ENCODE measurements at regions not wholly inside any gene's neighbourhood (a gene's known extent, or its start where the extent isn't known, plus 50 kb on each side); places are given as distances from the start of the nearest gene placed in this dataset.

DNA sequence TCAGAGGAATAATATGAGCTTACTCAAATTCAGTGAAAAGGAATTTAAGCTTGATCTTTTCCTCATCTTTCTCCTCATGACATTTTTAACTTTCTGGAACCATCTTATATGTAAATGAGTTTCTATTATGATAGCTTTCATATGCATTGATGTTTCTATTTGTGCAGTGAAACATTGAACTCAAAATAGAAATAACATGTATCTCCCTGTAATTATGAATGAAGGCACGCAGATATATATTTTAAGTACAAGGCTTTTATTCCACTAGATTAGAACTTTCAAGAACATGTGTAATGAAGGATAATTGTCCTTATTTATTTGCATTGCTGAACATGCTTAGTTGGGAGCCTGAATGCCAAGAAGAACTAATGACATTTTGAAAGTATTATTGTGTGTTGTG lies 1391.7 kb upstream of the MIR17HG start:
- TF ChIP-seq CTCF (IDR thresholded peaks at IDR 0.05; ENCODE audit: low read depth, low read length, poor library complexity, severe bottlenecking) (no peak), EZH2phosphoT487 (IDR thresholded peaks at IDR 0.05; ENCODE audit: borderline replicate concordance, low read length) (no peak)
